ENCODE measurements at regions not wholly inside any gene's neighbourhood (a gene's known extent, or its start where the extent isn't known, plus 50 kb on each side); places are given as distances from the start of the nearest gene placed in this dataset.

DNA sequence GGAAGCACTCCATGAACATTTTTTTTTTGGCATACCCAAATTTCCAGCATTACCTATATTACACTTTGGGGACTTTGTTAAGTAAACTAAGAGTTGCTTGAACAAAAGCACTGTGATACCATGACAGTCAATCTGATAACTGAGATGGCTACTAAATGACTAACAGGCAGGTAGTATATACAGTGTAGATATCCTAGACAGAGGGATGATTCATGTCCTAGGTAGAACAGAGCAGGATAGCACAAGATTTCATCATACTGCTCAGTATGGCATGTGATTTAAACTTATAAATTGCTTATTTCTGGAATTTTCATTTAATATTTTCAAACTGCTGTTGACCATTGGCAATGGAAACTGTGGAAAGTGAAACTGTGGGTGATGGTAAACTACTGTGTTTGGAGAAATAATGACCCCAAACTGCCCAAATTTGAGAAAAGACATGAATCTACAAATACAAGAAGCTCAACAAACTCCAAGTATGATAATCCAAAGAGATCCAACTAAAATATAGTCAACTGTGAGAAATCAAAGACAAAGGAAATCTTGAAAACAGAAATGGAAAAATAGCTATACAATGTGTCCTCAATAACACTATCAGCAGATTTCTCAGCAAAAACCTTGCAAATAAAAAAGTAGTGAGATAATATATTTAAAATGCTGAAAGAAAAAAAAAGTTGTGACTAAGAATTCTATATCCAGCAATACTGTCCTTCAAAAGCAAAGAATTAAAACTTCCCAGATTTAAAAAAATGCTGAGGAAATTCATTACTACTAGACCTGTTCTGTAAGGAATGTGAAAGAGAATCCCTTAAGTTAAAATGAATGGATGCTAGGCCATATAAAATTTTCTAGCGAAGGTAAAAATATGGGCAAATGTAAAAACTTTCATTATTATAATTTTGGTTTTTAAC, 410.4 kb downstream of the DUSP10 start:
- Histone ChIP-seq H3K27ac (ENCODE audit: low read depth in 2 of 2, low read length in 1 of 2) (no peak overlapping the region), H3K4me1 (ENCODE audit: control insufficient read depth in 1 of 2, insufficient read depth in 2 of 2, low read depth in 1 of 2, low read length in 1 of 2) (peaks cover 17 to 27% of the 10 kb centered on the region in 2 experiments), H3K9me3 (peaks cover 18% of the 10 kb centered on the region), H2AFZ (ENCODE audit: low read depth) (no peak overlapping the region), H3K9ac (no peak overlapping the region), H3K27me3 (ENCODE audit: insufficient read depth) (no peaks in the 10 kb centered on the region), H3K79me2 (ENCODE audit: insufficient read depth) (no peaks in the 10 kb centered on the region), H3K9me2 (no peaks in the 10 kb centered on the region), H3F3A (replicated peaks; ENCODE audit: insufficient read depth) (peaks cover under 1% of the 10 kb centered on the region), H4K20me1 (ENCODE audit: insufficient read depth) (no peaks in the 10 kb centered on the region), H3K4me3 (ENCODE audit: low read depth in 2 of 2, low read length in 1 of 2) (no peak overlapping the region), H3K4me2 (no peak overlapping the region), H3K36me3 (replicated peaks in 1 of 2; ENCODE audit: control insufficient read depth in 1 of 2, insufficient read depth in 2 of 2, low read length in 1 of 2) (peaks cover 0 to 6% of the 10 kb centered on the region in 2 experiments)
- 82% methylated on average over 1 of the region's 1 CpG for WGBS (ENCODE audit: low lambda C conversion rate)
- ChIA-PET POLR2A (no interaction called here), CTCF (no interaction called here)
- TF ChIP-seq RCOR1 (IDR thresholded peaks at IDR 0.05; ENCODE audit: low read length) (no peak), POLR2AphosphoS5 (IDR thresholded peaks at IDR 0.05; ENCODE audit: low read depth, low read length) (no peak), RFX5 (IDR thresholded peaks at IDR 0.05; ENCODE audit: low read length) (no peak), RXRA (IDR thresholded peaks at IDR 0.05; ENCODE audit: borderline replicate concordance, low read depth) (no peak), ELF1 (IDR thresholded peaks at IDR 0.05) (no peak), FOSL2 (IDR thresholded peaks at IDR 0.05; ENCODE audit: borderline replicate concordance, low read depth) (no peak), EZH2phosphoT487 (IDR thresholded peaks at IDR 0.05; ENCODE audit: borderline replicate concordance, low read depth) (no peak), NRF1 (IDR thresholded peaks at IDR 0.05; ENCODE audit: low read depth, low read length) (no peak), RAD21 (IDR thresholded peaks at IDR 0.05; ENCODE audit: low read length) (no peak)
- TF ChIP-seq, protein P1, sequence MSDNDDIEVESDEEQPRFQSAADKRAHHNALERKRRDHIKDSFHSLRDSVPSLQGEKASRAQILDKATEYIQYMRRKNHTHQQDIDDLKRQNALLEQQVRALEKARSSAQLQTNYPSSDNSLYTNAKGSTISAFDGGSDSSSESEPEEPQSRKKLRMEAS (IDR thresholded peaks at IDR 0.05; ENCODE audit: low read depth), result no peak
- TF ChIP-seq, protein P2, sequence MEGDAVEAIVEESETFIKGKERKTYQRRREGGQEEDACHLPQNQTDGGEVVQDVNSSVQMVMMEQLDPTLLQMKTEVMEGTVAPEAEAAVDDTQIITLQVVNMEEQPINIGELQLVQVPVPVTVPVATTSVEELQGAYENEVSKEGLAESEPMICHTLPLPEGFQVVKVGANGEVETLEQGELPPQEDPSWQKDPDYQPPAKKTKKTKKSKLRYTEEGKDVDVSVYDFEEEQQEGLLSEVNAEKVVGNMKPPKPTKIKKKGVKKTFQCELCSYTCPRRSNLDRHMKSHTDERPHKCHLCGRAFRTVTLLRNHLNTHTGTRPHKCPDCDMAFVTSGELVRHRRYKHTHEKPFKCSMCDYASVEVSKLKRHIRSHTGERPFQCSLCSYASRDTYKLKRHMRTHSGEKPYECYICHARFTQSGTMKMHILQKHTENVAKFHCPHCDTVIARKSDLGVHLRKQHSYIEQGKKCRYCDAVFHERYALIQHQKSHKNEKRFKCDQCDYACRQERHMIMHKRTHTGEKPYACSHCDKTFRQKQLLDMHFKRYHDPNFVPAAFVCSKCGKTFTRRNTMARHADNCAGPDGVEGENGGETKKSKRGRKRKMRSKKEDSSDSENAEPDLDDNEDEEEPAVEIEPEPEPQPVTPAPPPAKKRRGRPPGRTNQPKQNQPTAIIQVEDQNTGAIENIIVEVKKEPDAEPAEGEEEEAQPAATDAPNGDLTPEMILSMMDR (IDR thresholded peaks at IDR 0.05), result no peak
- TF ChIP-seq, protein P3, sequence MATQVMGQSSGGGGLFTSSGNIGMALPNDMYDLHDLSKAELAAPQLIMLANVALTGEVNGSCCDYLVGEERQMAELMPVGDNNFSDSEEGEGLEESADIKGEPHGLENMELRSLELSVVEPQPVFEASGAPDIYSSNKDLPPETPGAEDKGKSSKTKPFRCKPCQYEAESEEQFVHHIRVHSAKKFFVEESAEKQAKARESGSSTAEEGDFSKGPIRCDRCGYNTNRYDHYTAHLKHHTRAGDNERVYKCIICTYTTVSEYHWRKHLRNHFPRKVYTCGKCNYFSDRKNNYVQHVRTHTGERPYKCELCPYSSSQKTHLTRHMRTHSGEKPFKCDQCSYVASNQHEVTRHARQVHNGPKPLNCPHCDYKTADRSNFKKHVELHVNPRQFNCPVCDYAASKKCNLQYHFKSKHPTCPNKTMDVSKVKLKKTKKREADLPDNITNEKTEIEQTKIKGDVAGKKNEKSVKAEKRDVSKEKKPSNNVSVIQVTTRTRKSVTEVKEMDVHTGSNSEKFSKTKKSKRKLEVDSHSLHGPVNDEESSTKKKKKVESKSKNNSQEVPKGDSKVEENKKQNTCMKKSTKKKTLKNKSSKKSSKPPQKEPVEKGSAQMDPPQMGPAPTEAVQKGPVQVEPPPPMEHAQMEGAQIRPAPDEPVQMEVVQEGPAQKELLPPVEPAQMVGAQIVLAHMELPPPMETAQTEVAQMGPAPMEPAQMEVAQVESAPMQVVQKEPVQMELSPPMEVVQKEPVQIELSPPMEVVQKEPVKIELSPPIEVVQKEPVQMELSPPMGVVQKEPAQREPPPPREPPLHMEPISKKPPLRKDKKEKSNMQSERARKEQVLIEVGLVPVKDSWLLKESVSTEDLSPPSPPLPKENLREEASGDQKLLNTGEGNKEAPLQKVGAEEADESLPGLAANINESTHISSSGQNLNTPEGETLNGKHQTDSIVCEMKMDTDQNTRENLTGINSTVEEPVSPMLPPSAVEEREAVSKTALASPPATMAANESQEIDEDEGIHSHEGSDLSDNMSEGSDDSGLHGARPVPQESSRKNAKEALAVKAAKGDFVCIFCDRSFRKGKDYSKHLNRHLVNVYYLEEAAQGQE (IDR thresholded peaks at IDR 0.05; ENCODE audit: low read depth, low read length), result no peak
- TF ChIP-seq, protein P4, sequence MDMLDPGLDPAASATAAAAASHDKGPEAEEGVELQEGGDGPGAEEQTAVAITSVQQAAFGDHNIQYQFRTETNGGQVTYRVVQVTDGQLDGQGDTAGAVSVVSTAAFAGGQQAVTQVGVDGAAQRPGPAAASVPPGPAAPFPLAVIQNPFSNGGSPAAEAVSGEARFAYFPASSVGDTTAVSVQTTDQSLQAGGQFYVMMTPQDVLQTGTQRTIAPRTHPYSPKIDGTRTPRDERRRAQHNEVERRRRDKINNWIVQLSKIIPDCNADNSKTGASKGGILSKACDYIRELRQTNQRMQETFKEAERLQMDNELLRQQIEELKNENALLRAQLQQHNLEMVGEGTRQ (IDR thresholded peaks at IDR 0.05; ENCODE audit: borderline replicate concordance, low read depth, low read length), result no peak
- DNase-seq, result no peak
